Neutrophil (primary cell): ENCODE measurements at regions not wholly inside any gene's neighbourhood (a gene's known extent, or its start where the extent isn't known, plus 50 kb on each side); places are given as distances from the start of the nearest gene placed in this dataset.

Experiments
- H3K27ac ChIP-seq: fragments of 200-600 bp; sonication (generic); 2 replicates; pipeline ENCODE4 v1.5.1; 2016; ENCODE audit warnings: mild to moderate bottlenecking, moderate library complexity
- H3K27me3 ChIP-seq: fragments of 200-600 bp; sonication (generic); 2 replicates; pipeline ENCODE4 v1.6.0; 2016; ENCODE audit warnings: mild to moderate bottlenecking
- H3K36me3 ChIP-seq: fragments of 200-600 bp; sonication (generic); 2 replicates; pipeline ENCODE4 v1.5.1; 2017
- H3K4me1 ChIP-seq, 2 experiments: fragments of 200-600 bp in 1 of 2; sonication (generic) in 1 of 2; 1 replicate in 1 of 2; 2 replicates in 1 of 2; pipeline versions ENCODE4 v1.5.1 to v1.6.1; 2013 to 2016; ENCODE audit warnings: low read depth in 1 of 2, low read length in 1 of 2, mild to moderate bottlenecking in 1 of 2, moderate library complexity in 1 of 2; ENCODE audit not compliant: control insufficient read depth in 1 of 2, insufficient read depth in 1 of 2
- H3K4me3 ChIP-seq, 2 experiments: fragments of 200-600 bp in 1 of 2; sonication (generic) in 1 of 2; 1 replicate in 1 of 2; 2 replicates in 1 of 2; pipeline ENCODE4 v1.5.1; 2013 to 2016; ENCODE audit warnings: low read depth in 1 of 2, low read length in 1 of 2, mild to moderate bottlenecking in 1 of 2, moderate library complexity in 1 of 2
- H3K9me3 ChIP-seq: fragments of 200-600 bp; sonication (generic); 2 replicates; pipeline ENCODE4 v1.5.1; 2016
- CTCF ChIP-seq: fragments of 200-600 bp; sonication (generic); IDR thresholded peaks from 2 replicates; pipeline ENCODE4 v1.5.1; 2016; ENCODE audit warnings: antibody characterized with exemption

- no peaks in the 10 kb centered on the region for H3K36me3 ChIP-seq
- H3K4me1 ChIP-seq, result no peaks in the 10 kb centered on the region
- no peak for TF ChIP-seq CTCF
- H3K4me3 ChIP-seq, result no peak overlapping the region
- H3K9me3 ChIP-seq, result no peaks in the 10 kb centered on the region
- H3K27ac ChIP-seq, result no peak overlapping the region
- H3K27me3 ChIP-seq, result no peaks in the 10 kb centered on the region
Measured at GRCh38 chr10:57706016-57706415, 561.7 kb downstream of the IPMK start.

- Histone ChIP-seq H3K4me3 (no peak overlapping the region), H3K9me3 (no peaks in the 10 kb centered on the region), H3K27ac (no peak overlapping the region), H3K36me3 (no peaks in the 10 kb centered on the region), H3K27me3 (no peaks in the 10 kb centered on the region), H3K4me1 (no peaks in the 10 kb centered on the region)
- no peak for TF ChIP-seq CTCF
Measured at GRCh38 chr10:57699944-57700343, 567.8 kb downstream of the IPMK start.

GRCh38 chr10:57696641-57697040 is 571.1 kb downstream of the IPMK start:
- H3K27me3 ChIP-seq, result no peaks in the 10 kb centered on the region
- H3K36me3 ChIP-seq, result no peaks in the 10 kb centered on the region
- no peak overlapping the region for H3K4me3 ChIP-seq
- no peak overlapping the region for H3K27ac ChIP-seq
- H3K4me1 ChIP-seq, result no peaks in the 10 kb centered on the region
- H3K9me3 ChIP-seq, result no peaks in the 10 kb centered on the region
- no peak for TF ChIP-seq CTCF

- Histone ChIP-seq H3K27me3 (no peaks in the 10 kb centered on the region), H3K4me1 (no peaks in the 10 kb centered on the region), H3K27ac (no peak overlapping the region), H3K36me3 (no peaks in the 10 kb centered on the region), H3K4me3 (no peak overlapping the region), H3K9me3 (no peaks in the 10 kb centered on the region)
- TF ChIP-seq CTCF, result no peak
Measured at GRCh38 chr10:57694956-57695608, 572.6 kb downstream of the IPMK start.

GRCh38 chr10:57692255-57692980 is 575.3 kb downstream of the IPMK start:
- Histone ChIP-seq H3K4me3 (no peak overlapping the region), H3K27me3 (no peaks in the 10 kb centered on the region), H3K4me1 (no peaks in the 10 kb centered on the region), H3K36me3 (no peaks in the 10 kb centered on the region), H3K27ac (no peak overlapping the region), H3K9me3 (no peaks in the 10 kb centered on the region)
- TF ChIP-seq CTCF, result no peak
